H1 (cell line): ENCODE measurements at regions not wholly inside any gene's neighbourhood (a gene's known extent, or its start where the extent isn't known, plus 50 kb on each side); places are given as distances from the start of the nearest gene placed in this dataset.

Source experiments
- ASH2L ChIP-seq: fragments of 200-600, 300-600 bp; sonication (generic); IDR thresholded peaks from one replicate; pipeline ENCODE4 v1.7.1; 2017; ENCODE audit warnings: low read length
- RFX5 ChIP-seq: IDR thresholded peaks from 2 replicates; pipeline ENCODE4 v1.6.1; 2011; ENCODE audit warnings: low read depth, low read length, improper control_type of control experiment, borderline replicate concordance
- SP1 ChIP-seq: IDR thresholded peaks from 2 replicates; pipeline ENCODE4 v1.6.1; 2011; ENCODE audit warnings: low read depth, low read length

GRCh38 chr2:180443888-180444287 lies 436.8 kb upstream of the CWC22 start (continued):
- TF ChIP-seq ASH2L (no peak), SP1 (no peak), RFX5 (no peak)
